NT2/D1 (cell line): ENCODE measurements at regions not wholly inside any gene's neighbourhood (a gene's known extent, or its start where the extent isn't known, plus 50 kb on each side); places are given as distances from the start of the nearest gene placed in this dataset.

Experiments used
- SUZ12 ChIP-seq: IDR thresholded peaks from 2 replicates; pipeline ENCODE4 v1.6.1; 2011; ENCODE audit not compliant: insufficient read length, insufficient read depth; ENCODE audit errors: extremely low read depth
- YY1 ChIP-seq: IDR thresholded peaks from 2 replicates; pipeline ENCODE4 v1.6.1; 2011; ENCODE audit not compliant: insufficient read length, insufficient read depth
- ZNF274 ChIP-seq: IDR thresholded peaks from 2 replicates; pipeline ENCODE4 v1.6.1; 2011; ENCODE audit warnings: mild to moderate bottlenecking, low read depth, low read length

DNA sequence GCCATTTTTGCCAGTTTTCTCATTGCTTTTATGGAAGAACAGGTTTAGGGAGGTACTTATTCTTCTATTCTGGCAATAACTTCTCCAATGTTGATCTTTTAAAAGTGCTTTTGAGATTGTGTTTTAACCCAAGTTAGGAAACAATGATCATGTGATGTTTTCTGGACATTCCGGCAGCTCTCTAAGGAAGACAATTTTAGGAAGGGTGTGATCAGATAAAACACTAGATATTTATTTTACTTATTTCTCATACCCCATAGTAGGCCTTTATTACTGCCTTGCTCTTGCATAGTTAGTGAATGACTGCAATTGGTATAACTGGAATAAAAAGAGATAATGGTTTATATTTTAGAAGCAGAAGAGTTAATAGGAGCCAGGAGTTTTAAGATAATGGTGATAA, 68.4 kb upstream of the SPATA13 start:
- TF ChIP-seq ZNF274, result no peak
- TF ChIP-seq YY1, result no peak
- no peak for TF ChIP-seq SUZ12
